H1 (cell line): ENCODE measurements at regions not wholly inside any gene's neighbourhood (a gene's known extent, or its start where the extent isn't known, plus 50 kb on each side); places are given as distances from the start of the nearest gene placed in this dataset.

Experiments used
- BCL11A ChIP-seq, 2 experiments: IDR thresholded peaks; one replicate each; pipeline ENCODE4 v1.6.1; 2011; ENCODE audit warnings: low read depth in 2 of 2, low read length in 2 of 2, mild to moderate bottlenecking in 2 of 2
- CTCF ChIP-seq, 3 experiments: IDR thresholded peaks; 1 replicate in 2 of 3; 2 replicates in 1 of 3; pipeline versions ENCODE4 v1.5.1 to v1.6.1; 2011; ENCODE audit warnings: low read length in 3 of 3, mild to moderate bottlenecking in 3 of 3, inconsistent platforms in 2 of 3, low read depth in 1 of 3, moderate library complexity in 1 of 3; ENCODE audit not compliant: insufficient read depth in 1 of 3; ENCODE audit errors: control extremely low read depth in 1 of 3
- HDAC6 ChIP-seq: IDR thresholded peaks from one replicate; pipeline ENCODE4 v1.7.1; 2012; ENCODE audit warnings: low read depth, mild to moderate bottlenecking, inconsistent platforms, low read length, moderate library complexity

GRCh38 chr13:91174886-91175501 lies 172.5 kb upstream of the MIR17HG start (continued):
- TF ChIP-seq CTCF (IDR thresholded peaks at IDR 0.05; ENCODE audit: control extremely low read depth in 1 of 3, insufficient read depth in 1 of 3, low read depth in 1 of 3, low read length in 3 of 3) (no peak), BCL11A (IDR thresholded peaks at IDR 0.05; ENCODE audit: low read depth in 2 of 2, low read length in 2 of 2) (no peak), HDAC6 (no peak)
